ENCODE measurements at regions not wholly inside any gene's neighbourhood (a gene's known extent, or its start where the extent isn't known, plus 50 kb on each side); places are given as distances from the start of the nearest gene placed in this dataset.

GRCh38 chr3:177930771-177931170 is 605.5 kb upstream of the KCNMB2 start:
- TF ChIP-seq CTCF (IDR thresholded peaks at IDR 0.05): no peak
- no peak for DNase-seq (ENCODE audit: low spot score)
- no peak for ATAC-seq (ENCODE audit: low FRiP score)

- TF ChIP-seq CTCF (IDR thresholded peaks at IDR 0.05): no peak
- no peak for ATAC-seq (ENCODE audit: low FRiP score)
- DNase-seq (ENCODE audit: low spot score): no peak
These were observed 604.9 kb upstream of the KCNMB2 start for GRCh38 chr3:177931346-177931745.

- DNase-seq (ENCODE audit: low spot score) (no peak), ATAC-seq (ENCODE audit: low FRiP score) (no peak)
- no peak for TF ChIP-seq CTCF (IDR thresholded peaks at IDR 0.05)
These were observed 603.9 kb upstream of the KCNMB2 start for GRCh38 chr3:177932346-177932745.

- no peak for TF ChIP-seq CTCF (IDR thresholded peaks at IDR 0.05)
- no peak for DNase-seq (ENCODE audit: low spot score)
- ATAC-seq (ENCODE audit: low FRiP score): no peak
These were observed 603.2 kb upstream of the KCNMB2 start for GRCh38 chr3:177932750-177933660.

- DNase-seq (ENCODE audit: low spot score): peak; percentile 70
- TF ChIP-seq CTCF (IDR thresholded peaks at IDR 0.05): no peak
- ATAC-seq (ENCODE audit: low FRiP score): peak; percentile 77
These were observed 602.0 kb upstream of the KCNMB2 start for GRCh38 chr3:177934001-177934891.

GRCh38 chr3:177935047-177935446 is 601.2 kb upstream of the KCNMB2 start:
- ATAC-seq (ENCODE audit: low FRiP score): no peak
- no peak for TF ChIP-seq CTCF (IDR thresholded peaks at IDR 0.05)
- no peak for DNase-seq (ENCODE audit: low spot score)

All from omental fat pad (tissue), 3 donors.